ENCODE measurements at regions not wholly inside any gene's neighbourhood (a gene's known extent, or its start where the extent isn't known, plus 50 kb on each side); places are given as distances from the start of the nearest gene placed in this dataset.
"Not testable (repeated sequence)": the region's sequence is repeated elsewhere in the genome, so short reads cannot be mapped to it uniquely, and the experiment has no call there.

GRCh38 chr1:228824366-228824765, 89.1 kb downstream of the RHOU start:
- no peak for DNase-seq

DNA sequence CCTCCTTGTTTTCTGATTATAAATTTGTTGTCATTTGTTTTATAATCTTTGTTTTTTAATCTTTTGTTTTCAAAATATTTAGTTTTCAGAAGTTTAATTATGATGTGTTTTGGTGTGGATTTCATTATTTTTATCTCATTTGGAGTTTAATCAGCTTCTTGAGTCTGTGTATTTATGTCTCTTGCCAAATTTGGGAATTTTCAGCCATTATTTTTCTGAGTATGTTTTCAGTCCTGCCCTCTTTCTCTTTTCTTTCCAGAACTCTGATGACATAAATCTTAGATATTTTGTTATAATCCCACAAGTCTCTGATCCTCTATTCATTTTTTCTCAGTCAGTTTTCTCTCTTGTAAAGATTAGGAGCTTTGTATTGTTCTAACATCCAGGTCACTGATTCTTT, 89.8 kb downstream of the RHOU start:
- no peak for DNase-seq

DNA sequence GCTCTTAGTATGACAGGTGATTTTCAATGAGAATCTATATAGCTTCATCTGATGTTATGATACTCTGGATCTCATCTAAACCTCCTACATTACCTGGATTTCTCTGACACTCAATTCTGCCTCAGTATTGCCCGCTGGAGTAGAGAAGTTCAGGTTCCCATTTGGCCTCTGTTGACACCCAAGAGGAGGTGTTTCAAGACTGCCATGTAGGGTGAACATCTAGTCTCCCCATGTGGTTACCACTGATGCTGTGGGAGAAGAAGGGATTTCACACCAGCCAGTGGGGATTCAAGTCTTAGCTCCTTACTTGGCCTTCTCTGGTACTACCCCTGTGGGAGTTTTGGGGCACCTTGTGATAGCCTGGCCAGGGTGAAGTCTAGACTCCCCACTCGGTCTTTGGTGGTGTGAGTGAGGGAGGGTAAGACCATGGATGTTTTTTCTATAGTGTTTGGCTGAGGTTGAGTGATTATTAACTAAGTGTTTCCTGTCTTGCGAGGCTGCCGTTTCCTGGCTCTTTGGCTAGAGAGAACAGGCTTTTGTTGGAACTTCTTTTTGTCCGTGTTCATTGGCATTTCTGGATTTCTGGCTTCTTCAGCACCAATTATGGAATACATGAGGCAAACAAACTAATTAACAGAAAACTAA, 90.7 kb downstream of the RHOU start:
- no peak for DNase-seq

- no peak for DNase-seq
These were observed 91.7 kb downstream of the RHOU start for GRCh38 chr1:228827019-228827418.

DNA sequence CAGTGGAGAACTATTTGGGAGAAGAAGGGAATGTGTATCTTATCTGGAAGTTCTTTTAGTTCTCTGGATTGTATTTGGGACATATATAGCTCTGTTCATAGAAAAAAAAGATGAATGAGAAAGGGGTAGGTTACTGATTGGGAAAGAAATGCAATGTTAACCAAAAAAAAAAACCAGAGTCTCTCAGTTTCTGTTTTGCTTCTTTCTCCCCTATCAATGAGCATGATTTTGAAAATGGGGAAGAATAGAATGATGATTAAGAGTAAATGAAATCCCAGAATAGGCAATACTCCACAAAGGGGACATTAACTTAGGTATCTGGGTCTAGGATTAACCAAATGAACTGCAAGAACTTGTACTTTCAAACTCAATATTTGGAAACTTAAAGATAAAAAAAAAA, 92.9 kb downstream of the RHOU start:
- DNase-seq, result no peak

DNA sequence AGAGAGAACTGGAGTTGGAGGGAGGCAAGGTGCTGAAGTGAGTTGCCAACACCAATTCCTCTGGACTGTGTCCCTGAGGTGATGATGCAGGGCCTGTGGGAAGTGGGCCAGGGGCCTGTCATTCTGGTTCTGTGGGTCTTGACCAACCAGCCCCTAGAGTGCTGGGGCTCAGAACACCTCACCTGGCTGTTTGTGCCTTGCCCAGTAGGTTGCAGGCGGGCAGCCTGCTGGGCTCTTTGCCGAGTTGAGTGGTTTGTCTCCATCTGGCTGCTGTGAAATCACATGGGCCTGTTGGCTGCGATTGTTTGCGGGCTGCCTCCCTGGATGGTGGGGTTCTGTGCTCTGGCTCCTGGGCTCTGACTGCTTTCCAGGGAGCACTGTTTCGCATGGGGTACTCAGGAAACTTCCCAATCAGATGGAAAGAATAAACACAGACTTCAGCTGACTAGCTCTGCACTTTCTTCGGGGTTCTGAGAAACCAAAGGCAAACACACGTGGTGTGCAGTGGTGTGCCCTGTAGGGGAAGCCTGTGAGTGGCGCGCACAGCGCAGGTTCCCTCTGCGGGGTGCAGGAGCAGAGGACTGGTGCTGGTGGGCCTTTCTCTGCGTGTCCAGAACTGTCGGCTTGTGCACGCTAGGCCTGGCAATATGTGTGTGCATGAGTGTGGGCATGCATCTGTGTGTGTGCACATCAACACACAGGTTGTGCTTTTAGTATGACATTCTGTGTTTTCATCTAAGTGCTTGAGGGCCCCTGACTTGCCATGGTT, 95.1 kb downstream of the RHOU start:
- DNase-seq, result no peak

GRCh38 chr1:228830954-228831481, 95.7 kb downstream of the RHOU start:
- DNase-seq, result no peak

DNA sequence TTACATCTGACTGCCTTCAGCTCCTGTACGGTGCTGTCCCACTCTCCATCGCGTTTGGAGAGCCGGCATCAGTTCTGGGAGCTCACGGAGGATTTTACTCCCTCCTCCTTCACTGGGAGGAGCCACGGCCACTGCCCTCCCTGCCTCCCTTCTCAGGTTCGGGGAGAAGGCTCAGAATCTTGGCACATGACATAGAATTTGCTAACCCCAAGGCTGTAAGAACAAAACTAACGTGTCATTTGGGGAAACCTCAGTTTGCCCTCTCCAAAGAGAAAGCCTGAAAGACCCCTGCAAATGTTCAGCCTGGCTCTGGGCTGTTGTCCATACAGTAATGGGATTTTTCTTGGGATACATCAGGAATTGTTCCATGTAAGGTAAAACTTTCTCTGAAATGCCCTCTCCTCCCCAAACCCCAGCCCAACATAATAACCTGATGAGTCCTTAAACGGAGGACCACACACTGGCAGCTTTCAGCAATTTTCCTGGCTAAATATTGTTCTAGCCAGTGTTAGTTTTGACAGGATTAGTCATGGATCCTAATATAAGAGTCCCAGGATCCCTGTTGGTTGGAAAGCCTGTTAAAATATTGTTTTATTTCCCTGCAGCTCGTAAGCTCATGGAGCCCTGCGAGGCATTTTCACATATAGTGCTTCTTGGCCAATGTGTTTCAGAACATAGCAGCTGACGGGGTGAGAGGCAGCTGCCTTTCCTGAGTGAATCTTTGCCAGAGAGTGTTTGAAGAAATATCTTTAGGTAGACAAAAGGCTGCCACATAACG, 98.8 kb downstream of the RHOU start:
- no peak for DNase-seq

GRCh38 chr1:228835456-228835855, 100.2 kb downstream of the RHOU start:
- no peak for DNase-seq

DNA sequence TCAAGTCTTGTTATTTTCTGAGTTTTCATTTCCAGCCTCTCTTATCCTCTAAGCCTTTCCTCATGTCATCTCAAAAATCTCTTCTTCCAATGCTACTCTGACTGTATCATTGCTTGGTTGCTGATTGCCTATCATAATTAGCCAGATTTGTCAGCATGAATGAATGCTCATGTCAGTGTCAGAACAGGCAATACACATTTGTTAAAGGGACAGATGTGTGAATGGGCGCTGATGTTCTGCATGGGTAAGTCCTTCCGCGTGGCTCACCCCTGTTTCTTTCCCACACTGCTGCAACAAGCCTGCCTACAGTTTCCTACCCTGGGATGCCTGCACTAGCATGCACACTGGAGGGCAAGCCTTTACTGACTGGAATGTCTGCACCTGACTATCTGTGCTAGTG, 100.6 kb downstream of the RHOU start:
- DNase-seq, result no peak

- no peak for DNase-seq
These were observed 101.1 kb downstream of the RHOU start for GRCh38 chr1:228836427-228836826.

DNA sequence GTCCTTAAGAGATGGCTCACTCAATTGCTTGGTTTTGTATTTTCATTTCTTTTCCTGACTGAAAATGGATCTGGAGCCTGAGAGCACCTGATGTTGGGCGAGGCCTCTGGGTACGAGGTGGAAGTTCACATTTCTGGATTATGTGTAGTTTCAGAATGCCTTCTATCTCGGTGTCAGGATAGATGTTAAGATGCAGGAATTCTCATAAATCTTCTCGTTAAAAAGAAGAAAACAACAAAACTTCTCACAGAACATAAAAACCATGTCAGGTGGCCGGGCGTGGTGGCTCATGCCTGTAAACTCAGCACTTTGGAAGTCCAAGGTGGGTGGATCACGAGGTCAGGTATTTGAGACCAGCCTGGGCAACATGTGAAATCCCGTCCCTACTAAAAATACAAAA, 101.8 kb downstream of the RHOU start:
- no peak for DNase-seq

DNA sequence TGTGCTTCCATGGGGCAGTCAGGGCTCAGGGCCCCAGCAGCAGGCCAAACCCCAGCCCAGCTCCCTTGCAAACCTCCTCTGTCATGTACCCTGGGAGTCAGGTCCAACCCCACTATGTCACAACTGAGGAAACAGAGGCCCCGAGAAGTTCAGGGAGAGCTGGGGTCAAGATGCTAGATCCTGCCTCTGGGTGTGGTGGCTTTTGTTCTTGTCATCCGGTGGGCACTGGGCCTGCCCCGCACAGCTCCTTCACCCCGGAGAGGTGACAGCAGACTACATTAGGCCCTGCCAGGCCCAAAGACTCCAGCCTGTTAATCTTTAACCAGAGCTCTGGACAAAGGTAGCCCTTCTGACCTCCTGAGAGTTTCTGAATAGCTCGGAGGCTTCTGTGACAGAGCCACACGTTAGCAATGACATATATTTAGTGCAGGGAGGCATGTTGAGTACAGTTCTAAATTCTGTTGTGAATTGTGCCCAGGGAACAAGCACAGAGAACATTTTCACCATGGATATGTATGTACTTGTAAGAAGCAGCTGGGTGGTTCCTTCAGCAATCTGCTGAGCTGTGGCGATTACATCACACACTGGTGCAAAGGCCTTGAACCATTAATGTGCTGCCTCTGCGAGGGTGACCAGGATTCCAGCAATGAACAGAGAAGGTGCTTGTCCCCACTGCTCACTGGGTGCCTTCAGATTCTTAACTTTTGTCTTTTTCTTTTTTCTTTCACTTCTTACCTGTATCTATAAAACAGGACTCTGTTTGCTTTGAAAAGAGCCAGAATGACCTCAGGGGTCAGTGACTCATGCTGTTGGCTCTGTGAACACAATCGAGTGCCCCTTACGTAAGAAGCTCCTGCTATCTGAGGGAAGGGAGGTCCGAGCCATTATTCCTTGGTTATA, 102.8 kb downstream of the RHOU start:
- DNase-seq, result peak; percentile 43

DNA sequence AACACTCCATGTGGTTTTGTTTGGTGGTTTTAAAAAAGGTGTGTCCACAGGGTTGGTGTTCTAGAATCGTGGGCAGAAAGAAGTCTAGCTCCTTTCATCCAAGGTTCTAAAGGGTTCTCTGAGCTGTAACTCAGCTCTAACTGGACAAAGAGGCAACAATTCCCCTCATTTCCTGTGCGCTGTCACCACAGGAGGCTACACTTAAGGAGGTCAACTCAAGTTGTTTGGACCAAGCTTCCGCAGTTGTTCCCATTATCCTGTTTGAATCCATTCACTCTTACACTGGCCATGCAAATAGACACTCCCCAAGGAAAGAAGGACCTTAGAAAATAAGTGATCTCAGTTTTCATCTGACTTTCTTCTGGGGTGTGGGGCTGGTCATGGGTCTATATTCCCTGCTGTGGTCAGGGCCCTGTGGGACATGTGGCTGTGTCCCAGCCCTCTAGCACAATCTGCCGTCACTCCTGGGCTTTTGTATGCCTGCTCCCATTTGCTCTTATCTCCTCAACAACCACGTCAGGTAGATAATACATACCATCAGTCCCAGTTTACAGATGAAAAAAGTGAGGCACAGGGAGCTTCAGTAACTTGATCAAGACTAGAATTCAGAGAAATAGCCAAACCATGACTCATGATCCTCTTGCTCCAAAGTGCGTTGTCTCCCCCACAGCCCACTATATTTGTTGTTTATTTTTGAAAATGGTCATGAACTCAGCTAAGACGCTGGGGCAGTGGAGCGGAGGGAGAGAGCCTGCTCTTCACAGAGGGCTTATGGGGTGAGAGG, 103.6 kb downstream of the RHOU start:
- no peak for DNase-seq

- DNase-seq, result no peak
These were observed 104.4 kb downstream of the RHOU start for GRCh38 chr1:228839656-228840055.

DNA sequence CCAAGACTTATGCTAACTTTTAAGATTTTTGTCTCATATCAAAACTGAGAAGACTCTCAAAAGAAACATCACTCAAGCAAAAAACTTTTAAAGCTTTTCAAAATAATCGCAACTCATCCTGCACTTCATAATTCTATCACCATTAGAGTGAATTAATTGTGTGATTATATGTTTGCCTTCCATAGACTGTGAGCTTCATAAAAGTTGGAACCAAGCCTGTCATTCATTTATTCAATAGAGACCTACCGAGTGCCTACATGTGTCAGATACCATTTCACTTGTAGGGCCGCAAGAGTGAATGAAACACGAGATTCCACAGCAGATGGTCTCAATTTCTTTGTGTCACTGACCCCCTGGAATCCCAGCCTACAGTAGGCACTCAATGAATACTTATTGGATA, 106.4 kb downstream of the RHOU start:
- no peak for DNase-seq

GRCh38 chr1:228842094-228842775, 107.0 kb downstream of the RHOU start:
- no peak for DNase-seq

DNA sequence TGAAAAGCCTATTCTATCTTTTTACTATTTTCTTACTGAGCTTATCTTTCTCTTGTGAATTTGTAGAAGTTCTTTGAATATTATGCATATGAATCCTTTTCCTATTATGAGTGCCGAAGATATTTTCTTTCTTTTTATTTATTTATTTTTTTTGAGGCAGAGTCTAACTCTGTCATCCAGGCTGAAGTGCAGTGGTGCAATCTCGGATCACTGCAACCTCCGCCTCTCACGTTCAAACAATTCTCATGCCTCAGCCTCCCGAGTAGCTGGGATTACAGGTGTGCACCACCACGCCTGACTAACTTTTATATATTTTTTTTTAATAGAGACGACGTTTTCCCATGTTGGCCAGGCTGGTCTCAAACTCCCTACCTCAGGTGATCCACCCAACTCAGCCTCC, 109.8 kb downstream of the RHOU start:
- DNase-seq, result no peak

- DNase-seq, result no peak
These were observed 111.7 kb downstream of the RHOU start for GRCh38 chr1:228846952-228847351.

- not testable (repeated sequence) for DNase-seq
These were observed 112.2 kb downstream of the RHOU start for GRCh38 chr1:228847451-228847850.

Measured in left kidney (tissue), 1 donor.